Right cardiac atrium (tissue), 5 donors: ENCODE measurements at regions not wholly inside any gene's neighbourhood (a gene's known extent, or its start where the extent isn't known, plus 50 kb on each side); places are given as distances from the start of the nearest gene placed in this dataset.

ENCODE experiments used
- ATAC-seq, 2 donors: fragments of 200-7000 bp; cut with Tn5 transposase; one replicate each; pipeline versions ENCODE4 v1.8.0 to v1.9.1; 2020; ENCODE audit warnings: moderate library complexity in 2 of 2, mild to moderate bottlenecking in 1 of 2
- DNase-seq, 3 donors: peaks; one replicate each; pipeline ENCODE4 v3.0.0-alpha.2; 2020
- H3K27ac ChIP-seq: one replicate; pipeline ENCODE4 v1.5.1; 2013; ENCODE audit warnings: mild to moderate bottlenecking, low read length, control low read depth, moderate library complexity
- H3K27me3 ChIP-seq: one replicate; pipeline ENCODE4 v1.6.1; 2013; ENCODE audit not compliant: control insufficient read depth, insufficient read depth
- H3K4me1 ChIP-seq: one replicate; pipeline ENCODE4 v1.6.1; 2013; ENCODE audit warnings: low read length; ENCODE audit not compliant: control insufficient read depth, insufficient read depth
- H3K4me3 ChIP-seq: one replicate; pipeline ENCODE4 v1.5.1; 2013; ENCODE audit warnings: low read length, control low read depth
- H3K9me3 ChIP-seq: one replicate; pipeline ENCODE4 v1.6.1; 2013; ENCODE audit warnings: low read length; ENCODE audit not compliant: control insufficient read depth
- WGBS: extraction: QIAGEN DNeasy Blood & Tissue Kit; methylation state at CpG from one replicate; pipeline ENCODE4 v1.1.7; 2013; 5-methylcytosine and 5-hydroxymethylcytosine counted together
- intact Hi-C, 4 donors: fragments of 100-400 bp; cut with DNase I; formaldehyde crosslinking; loops; one replicate each; pipeline versions ENCODE4 v1.11.0 to v1.14.0; 2022 to 2023
- donor health status: healthy with polysubstance abuse.
- donor health status: DM: no; HTN: yes; CAD: no.
- donor health status: DM: no; HTN: no; CAD: no.
- donor health status: DM: no; HTN: yes; CAD: no; lungs with severe emphysema.
- donor health status: DM: yes; HTN: yes; CAD: no.

- DNase-seq (no peak), ATAC-seq (peak in 1 of 2 donors; percentile 20)
- 38% methylated on average over 3 of the region's 3 CpGs for WGBS
- Histone ChIP-seq H3K4me3 (no peak overlapping the region), H3K27ac (no peak overlapping the region), H3K4me1 (peaks cover 2% of the 10 kb centered on the region), H3K9me3 (no peaks in the 10 kb centered on the region), H3K27me3 (no peaks in the 10 kb centered on the region)
- intact Hi-C loops = no loop called here
Observed at GRCh38 chr2:149652526-149652925, 65.0 kb upstream of the MMADHC start.

GRCh38 chr2:149651229-149651628 lies 63.7 kb upstream of the MMADHC start:
- peaks cover 3% of the 10 kb centered on the region for H3K4me1 ChIP-seq
- H3K4me3 ChIP-seq = no peak overlapping the region
- no peak for ATAC-seq
- WGBS = 89% methylated on average over 6 of the region's 6 CpGs
- DNase-seq = no peak
- H3K27ac ChIP-seq = no peak overlapping the region
- no peaks in the 10 kb centered on the region for H3K9me3 ChIP-seq
- no peaks in the 10 kb centered on the region for H3K27me3 ChIP-seq
- intact Hi-C loops = no loop called here

- Histone ChIP-seq H3K4me1 (peaks cover 3% of the 10 kb centered on the region), H3K9me3 (no peaks in the 10 kb centered on the region), H3K27me3 (no peaks in the 10 kb centered on the region), H3K4me3 (no peak overlapping the region), H3K27ac (no peak overlapping the region)
- intact Hi-C loops = no loop called here
- ATAC-seq = no peak
- DNase-seq = no peak
- 65% methylated on average over 1 of the region's 1 CpG for WGBS
Observed at GRCh38 chr2:149650006-149650405, 62.4 kb upstream of the MMADHC start.

- WGBS = 43% methylated on average over 3 of the region's 3 CpGs
- Histone ChIP-seq H3K4me3 (no peak overlapping the region), H3K9me3 (no peaks in the 10 kb centered on the region), H3K27ac (no peak overlapping the region), H3K27me3 (no peaks in the 10 kb centered on the region), H3K4me1 (peaks cover 3% of the 10 kb centered on the region)
- peak; percentile 93 to 98 for ATAC-seq
- intact Hi-C loops = no loop called here
- DNase-seq = peak; percentile 29 to 51 (median 47)
Observed at GRCh38 chr2:149648282-149649030, 60.9 kb upstream of the MMADHC start.

GRCh38 chr2:149645391-149645790 lies 57.8 kb upstream of the MMADHC start:
- H3K4me1 ChIP-seq = peaks cover 3% of the 10 kb centered on the region
- no peaks in the 10 kb centered on the region for H3K9me3 ChIP-seq
- ATAC-seq (no peak), DNase-seq (no peak)
- no peaks in the 10 kb centered on the region for H3K27me3 ChIP-seq
- no peak overlapping the region for H3K27ac ChIP-seq
- intact Hi-C loops = no loop called here
- no peak overlapping the region for H3K4me3 ChIP-seq
